ENCODE measurements at regions not wholly inside any gene's neighbourhood (a gene's known extent, or its start where the extent isn't known, plus 50 kb on each side); places are given as distances from the start of the nearest gene placed in this dataset.

GRCh38 chr12:132397152-132397933 is 68.0 kb upstream of the GALNT9 start:
- TF ChIP-seq, protein P1, sequence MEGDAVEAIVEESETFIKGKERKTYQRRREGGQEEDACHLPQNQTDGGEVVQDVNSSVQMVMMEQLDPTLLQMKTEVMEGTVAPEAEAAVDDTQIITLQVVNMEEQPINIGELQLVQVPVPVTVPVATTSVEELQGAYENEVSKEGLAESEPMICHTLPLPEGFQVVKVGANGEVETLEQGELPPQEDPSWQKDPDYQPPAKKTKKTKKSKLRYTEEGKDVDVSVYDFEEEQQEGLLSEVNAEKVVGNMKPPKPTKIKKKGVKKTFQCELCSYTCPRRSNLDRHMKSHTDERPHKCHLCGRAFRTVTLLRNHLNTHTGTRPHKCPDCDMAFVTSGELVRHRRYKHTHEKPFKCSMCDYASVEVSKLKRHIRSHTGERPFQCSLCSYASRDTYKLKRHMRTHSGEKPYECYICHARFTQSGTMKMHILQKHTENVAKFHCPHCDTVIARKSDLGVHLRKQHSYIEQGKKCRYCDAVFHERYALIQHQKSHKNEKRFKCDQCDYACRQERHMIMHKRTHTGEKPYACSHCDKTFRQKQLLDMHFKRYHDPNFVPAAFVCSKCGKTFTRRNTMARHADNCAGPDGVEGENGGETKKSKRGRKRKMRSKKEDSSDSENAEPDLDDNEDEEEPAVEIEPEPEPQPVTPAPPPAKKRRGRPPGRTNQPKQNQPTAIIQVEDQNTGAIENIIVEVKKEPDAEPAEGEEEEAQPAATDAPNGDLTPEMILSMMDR (IDR thresholded peaks at IDR 0.05; ENCODE audit: insufficient read depth, low read length) = no peak
- DNase-seq (ENCODE audit: low read depth) = no peak
- no peak overlapping the region for H3K4me3 ChIP-seq (ENCODE audit: low read depth, low read length)

DNA sequence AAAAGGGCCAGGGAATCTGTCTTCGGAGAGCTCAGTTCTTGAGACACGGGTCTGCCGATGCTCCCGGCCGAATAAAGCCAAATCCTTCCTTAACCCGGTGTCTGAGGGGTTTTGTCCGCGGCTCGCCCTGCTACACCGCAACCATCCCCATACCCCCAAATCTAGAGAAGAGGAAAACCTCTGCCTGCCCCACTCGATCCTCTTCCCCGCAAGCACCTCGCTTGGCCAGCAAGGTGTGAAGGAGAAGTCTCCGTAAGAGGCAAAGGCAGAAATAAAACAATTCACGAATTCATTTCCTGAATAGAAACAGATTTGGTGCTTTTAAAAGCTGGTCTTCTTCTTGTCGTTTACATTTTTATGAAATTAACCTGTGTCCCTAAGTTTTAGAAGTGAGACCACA is 67.3 kb upstream of the GALNT9 start:
- TF ChIP-seq, protein P1 (IDR thresholded peaks at IDR 0.05; ENCODE audit: insufficient read depth, low read length) = no peak
- DNase-seq (ENCODE audit: low read depth) = no peak
- H3K4me3 ChIP-seq (ENCODE audit: low read depth, low read length) = no peak overlapping the region

DNA sequence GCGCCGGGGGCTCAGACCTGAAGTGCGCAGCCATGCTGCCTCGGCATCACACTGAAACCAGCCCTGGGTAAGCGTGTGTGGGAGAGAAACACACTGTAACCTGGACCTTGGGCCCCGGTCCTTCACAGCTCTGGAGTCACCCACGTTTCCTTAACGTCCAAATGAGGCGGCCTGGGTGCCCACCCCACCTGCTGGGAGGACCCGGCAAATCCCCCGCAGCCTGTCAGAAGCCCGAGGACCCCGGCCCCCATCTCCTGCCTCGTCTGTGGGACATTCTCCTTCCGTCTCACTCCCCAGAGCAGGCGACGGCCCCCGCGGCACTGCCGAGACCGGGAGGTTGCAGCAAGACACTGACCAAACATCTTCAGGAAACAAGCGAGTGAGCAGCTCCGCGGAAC is 66.5 kb upstream of the GALNT9 start:
- TF ChIP-seq, protein P1 (IDR thresholded peaks at IDR 0.05; ENCODE audit: insufficient read depth, low read length) = no peak
- DNase-seq (ENCODE audit: low read depth) = no peak

GRCh38 chr12:132395192-132395907 is 66.0 kb upstream of the GALNT9 start:
- no peak for DNase-seq (ENCODE audit: low read depth)
- H3K4me3 ChIP-seq (ENCODE audit: low read depth, low read length) = no peak overlapping the region
- TF ChIP-seq, protein P1 (IDR thresholded peaks at IDR 0.05; ENCODE audit: insufficient read depth, low read length) = no peak

More for the DNA sequence above, 66.5 kb upstream of the GALNT9 start:
- no peak overlapping the region for H3K4me3 ChIP-seq (ENCODE audit: low read depth, low read length)

DNA sequence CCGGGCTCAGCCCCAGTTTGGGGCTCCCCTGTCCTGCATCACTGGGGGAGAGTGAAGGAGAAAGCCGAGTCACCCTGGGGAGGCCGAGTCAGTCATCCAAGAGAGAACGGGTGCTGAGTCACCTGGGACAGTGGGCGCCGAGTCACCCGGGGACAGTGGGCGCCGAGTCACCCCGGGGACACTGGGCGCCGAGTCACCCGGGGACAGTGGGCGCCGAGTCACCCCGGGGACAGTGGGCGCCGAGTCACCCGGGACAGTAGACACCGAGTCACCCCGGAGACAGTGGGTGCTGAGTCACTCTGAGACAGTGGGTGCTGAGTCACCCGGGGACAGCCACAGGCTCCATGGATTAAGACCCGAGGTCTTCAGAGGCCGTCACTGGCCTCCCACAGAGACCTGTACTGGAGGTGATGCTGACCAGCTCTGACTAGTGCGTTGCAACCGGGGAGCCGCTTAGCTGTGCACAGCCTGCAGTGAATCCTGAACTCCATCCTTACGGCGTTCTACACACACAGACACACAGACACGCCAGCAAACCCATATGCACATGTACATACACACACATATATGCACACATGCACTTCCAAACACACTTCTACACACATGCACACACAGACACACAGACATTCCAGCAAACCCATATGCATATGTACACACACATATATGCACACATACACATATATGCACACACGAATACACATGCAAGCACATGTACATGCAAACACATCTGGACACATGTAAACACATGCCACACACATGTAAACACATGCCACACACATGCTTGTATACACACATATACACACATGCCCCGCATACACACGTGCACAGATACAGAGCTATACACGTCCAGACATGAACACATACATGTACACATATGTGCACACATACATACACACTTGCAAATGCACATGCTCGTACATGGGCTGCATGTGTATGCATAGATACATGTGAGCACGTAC is 64.9 kb upstream of the GALNT9 start:
- DNase-seq (ENCODE audit: low read depth) = no peak
- H3K4me3 ChIP-seq (ENCODE audit: low read depth, low read length) = no peak overlapping the region
- TF ChIP-seq, protein P1 (IDR thresholded peaks at IDR 0.05; ENCODE audit: insufficient read depth, low read length) = no peak

GRCh38 chr12:132393245-132393795 is 63.9 kb upstream of the GALNT9 start:
- H3K4me3 ChIP-seq (ENCODE audit: low read depth, low read length) = no peak overlapping the region
- TF ChIP-seq, protein P1 (IDR thresholded peaks at IDR 0.05; ENCODE audit: insufficient read depth, low read length) = no peak
- no peak for DNase-seq (ENCODE audit: low read depth)
